OCI-LY1 (cell line): ENCODE measurements at regions not wholly inside any gene's neighbourhood (a gene's known extent, or its start where the extent isn't known, plus 50 kb on each side); places are given as distances from the start of the nearest gene placed in this dataset.

Experiments
- H2AFZ ChIP-seq: fragments of 200-600 bp; sonication (generic), shearing (Covaris generic); 2 replicates; pipeline ENCODE4 v1.6.0; 2014; ENCODE audit warnings: antibody characterized with exemption, mild to moderate bottlenecking, low read length
- H3F3A ChIP-seq: fragments of 200-600 bp; sonication (generic), shearing (Covaris generic); 2 replicates; pipeline ENCODE4 v1.6.0; 2014; ENCODE audit warnings: mild to moderate bottlenecking, antibody characterized with exemption, low read length, moderate library complexity; ENCODE audit not compliant: insufficient read depth
- H3K27ac ChIP-seq: fragments of 200-600 bp; sonication (generic); 2 replicates; pipeline ENCODE4 v1.5.1; 2014; ENCODE audit warnings: low read length, mixed run types, mild to moderate bottlenecking, low read depth; ENCODE audit not compliant: poor library complexity, severe bottlenecking
- H3K27me3 ChIP-seq: fragments of 200-600 bp; sonication (generic); 2 replicates; pipeline ENCODE4 v1.6.0; 2014; ENCODE audit warnings: antibody characterized with exemption, mild to moderate bottlenecking, low read length, moderate library complexity; ENCODE audit not compliant: insufficient read depth
- H3K36me3 ChIP-seq: fragments of 200-600 bp; sonication (generic); 2 replicates; pipeline ENCODE4 v1.6.1; 2014; ENCODE audit warnings: mild to moderate bottlenecking, antibody characterized with exemption, low read length, moderate library complexity, mixed read lengths; ENCODE audit not compliant: insufficient read depth
- H3K4me1 ChIP-seq: fragments of 200-600 bp; sonication (generic); 2 replicates; pipeline ENCODE4 v1.5.1; 2014; ENCODE audit warnings: mild to moderate bottlenecking, low read length, moderate library complexity; ENCODE audit not compliant: insufficient read depth, severe bottlenecking
- H3K4me2 ChIP-seq: fragments of 200-600 bp; sonication (generic), shearing (Covaris generic); 2 replicates; pipeline ENCODE4 v1.6.1; 2014; ENCODE audit warnings: low read length
- H3K4me3 ChIP-seq: fragments of 200-600 bp; sonication (generic); 2 replicates; pipeline ENCODE4 v1.5.1; 2014; ENCODE audit warnings: low read length, low read depth, mild to moderate bottlenecking, mixed read lengths; ENCODE audit not compliant: poor library complexity, severe bottlenecking
- H3K79me2 ChIP-seq: fragments of 200-600 bp; shearing (Covaris generic); 2 replicates; pipeline ENCODE4 v1.6.1; 2016; ENCODE audit warnings: mixed run types, low read length, mixed read lengths; ENCODE audit not compliant: insufficient read depth
- H3K9ac ChIP-seq: fragments of 200-600 bp; sonication (generic), shearing (Covaris generic); 2 replicates; pipeline ENCODE4 v1.6.1; 2014; ENCODE audit warnings: mild to moderate bottlenecking, low read length, mixed read lengths
- H3K9me2 ChIP-seq: fragments of 200-600 bp; sonication (generic), shearing (Covaris generic); 2 replicates; pipeline ENCODE4 v1.6.1; 2014; ENCODE audit warnings: low read depth, mild to moderate bottlenecking, low read length, mixed read lengths
- H3K9me3 ChIP-seq: fragments of 200-600 bp; shearing (Covaris generic); 2 replicates; pipeline ENCODE4 v1.6.1; 2014; ENCODE audit warnings: low read length, mixed read lengths
- H4K20me1 ChIP-seq: fragments of 200-600 bp; sonication (generic), shearing (Covaris generic); 2 replicates; pipeline ENCODE4 v1.6.0; 2016; ENCODE audit warnings: mild to moderate bottlenecking, low read length; ENCODE audit not compliant: insufficient read depth
- CTCF ChIP-seq: fragments of 200-600 bp; sonication (generic), shearing (Covaris generic); IDR thresholded peaks from 2 replicates; pipeline ENCODE4 v1.5.1; 2017; ENCODE audit warnings: mild to moderate bottlenecking, antibody characterized with exemption, low read length, moderate library complexity, mixed read lengths
- EZH2 ChIP-seq: fragments of 200-600 bp; sonication (generic), shearing (Covaris generic); IDR thresholded peaks from 2 replicates; pipeline ENCODE4 v1.8.0; 2017; ENCODE audit warnings: borderline replicate concordance, mixed run types, mild to moderate bottlenecking, antibody characterized with exemption, low read length, moderate library complexity, mixed read lengths

- no peak overlapping the region for H2AFZ ChIP-seq
- H4K20me1 ChIP-seq = no peaks in the 10 kb centered on the region
- H3K4me1 ChIP-seq = no peaks in the 10 kb centered on the region
- no peak overlapping the region for H3K4me3 ChIP-seq
- no peaks in the 10 kb centered on the region for H3K36me3 ChIP-seq
- no peaks in the 10 kb centered on the region for H3K27me3 ChIP-seq
- no peaks in the 10 kb centered on the region for H3K9me3 ChIP-seq
- no peaks in the 10 kb centered on the region for H3F3A ChIP-seq
- no peaks in the 10 kb centered on the region for H3K9me2 ChIP-seq
- no peaks in the 10 kb centered on the region for H3K79me2 ChIP-seq
- TF ChIP-seq CTCF (no peak), EZH2 (no peak)
- no peak overlapping the region for H3K27ac ChIP-seq
- H3K9ac ChIP-seq = no peak overlapping the region
- H3K4me2 ChIP-seq = no peak overlapping the region
Measured at GRCh38 chr13:69050696-69051095, 1056.9 kb upstream of the ATXN8OS start.

- Histone ChIP-seq H3K27ac (no peak overlapping the region), H3K9ac (no peak overlapping the region), H3K4me2 (no peak overlapping the region), H3K27me3 (no peaks in the 10 kb centered on the region), H3K4me3 (no peak overlapping the region), H2AFZ (no peak overlapping the region), H3F3A (no peaks in the 10 kb centered on the region), H4K20me1 (no peaks in the 10 kb centered on the region), H3K36me3 (no peaks in the 10 kb centered on the region), H3K79me2 (no peaks in the 10 kb centered on the region), H3K9me3 (no peaks in the 10 kb centered on the region), H3K4me1 (no peaks in the 10 kb centered on the region), H3K9me2 (no peaks in the 10 kb centered on the region)
- TF ChIP-seq EZH2 (no peak), CTCF (no peak)
Measured at GRCh38 chr13:69044629-69045028, 1063.0 kb upstream of the ATXN8OS start.

GRCh38 chr13:69040898-69041297 is 1066.7 kb upstream of the ATXN8OS start:
- Histone ChIP-seq H3K36me3 (no peaks in the 10 kb centered on the region), H3K27me3 (no peaks in the 10 kb centered on the region), H3K4me3 (no peak overlapping the region), H4K20me1 (no peaks in the 10 kb centered on the region), H3F3A (no peaks in the 10 kb centered on the region), H3K27ac (no peak overlapping the region), H3K9me2 (no peaks in the 10 kb centered on the region), H3K9ac (no peak overlapping the region), H3K79me2 (no peaks in the 10 kb centered on the region), H2AFZ (no peak overlapping the region), H3K4me1 (no peaks in the 10 kb centered on the region), H3K9me3 (no peaks in the 10 kb centered on the region), H3K4me2 (no peak overlapping the region)
- TF ChIP-seq CTCF (no peak), EZH2 (no peak)
